Activated CD4-positive, alpha-beta T cell treated with anti-CD3 and anti-CD28 coated beads for 48 hours (primary cell): ENCODE measurements at regions not wholly inside any gene's neighbourhood (a gene's known extent, or its start where the extent isn't known, plus 50 kb on each side); places are given as distances from the start of the nearest gene placed in this dataset.
"Not testable (repeated sequence)": the region's sequence is repeated elsewhere in the genome, so short reads cannot be mapped to it uniquely, and the experiment has no call there.

Experiments used
- DNase-seq: peaks from one replicate; pipeline ENCODE4 v3.0.0-alpha.2; 2020

DNA sequence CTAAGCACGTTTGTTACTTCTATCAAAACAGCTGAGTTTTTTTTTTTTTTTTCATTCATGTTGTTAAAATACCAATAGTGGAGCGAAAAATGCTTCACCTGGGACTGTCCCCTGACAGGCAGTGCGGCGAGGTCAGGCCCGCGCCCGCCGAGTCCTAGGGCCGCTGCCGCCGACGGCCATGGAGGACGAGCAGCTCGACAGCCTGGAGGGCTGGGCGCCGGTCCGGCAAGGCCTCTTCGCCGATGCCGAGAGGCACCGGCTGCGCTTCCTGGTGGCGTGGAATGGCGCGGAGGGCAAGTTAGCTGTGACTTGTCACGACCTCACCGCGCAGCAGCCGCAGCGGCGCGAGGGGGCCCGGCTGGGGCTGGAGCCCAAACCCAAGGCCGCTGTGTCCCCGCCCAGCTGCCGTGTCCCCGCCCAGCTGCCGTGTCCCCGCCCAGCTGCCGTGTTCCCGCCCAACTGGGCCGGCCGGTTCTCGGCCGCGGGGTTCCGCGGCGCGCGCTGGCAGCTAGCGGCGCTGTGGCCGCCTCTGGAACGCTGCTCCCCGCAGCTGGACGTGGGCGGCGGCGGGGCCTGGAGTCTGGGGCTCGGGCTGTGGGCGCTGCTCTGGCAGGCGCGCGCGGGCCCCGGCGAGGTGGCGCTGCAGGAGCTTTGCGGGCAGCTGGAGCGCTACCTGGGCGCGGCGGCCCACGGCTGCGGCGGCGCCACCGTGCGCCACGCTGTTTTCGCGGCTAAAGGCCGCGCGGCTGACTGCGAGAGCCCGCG lies 56.7 kb upstream of the GOLGA8R start:
- peak; percentile 65 for DNase-seq

- not testable (repeated sequence) for DNase-seq
Observed at GRCh38 chr15:30471366-30471749, 57.3 kb upstream of the GOLGA8R start.

- not testable (repeated sequence) for DNase-seq
Observed at GRCh38 chr15:30471817-30472551, 57.9 kb upstream of the GOLGA8R start.

DNA sequence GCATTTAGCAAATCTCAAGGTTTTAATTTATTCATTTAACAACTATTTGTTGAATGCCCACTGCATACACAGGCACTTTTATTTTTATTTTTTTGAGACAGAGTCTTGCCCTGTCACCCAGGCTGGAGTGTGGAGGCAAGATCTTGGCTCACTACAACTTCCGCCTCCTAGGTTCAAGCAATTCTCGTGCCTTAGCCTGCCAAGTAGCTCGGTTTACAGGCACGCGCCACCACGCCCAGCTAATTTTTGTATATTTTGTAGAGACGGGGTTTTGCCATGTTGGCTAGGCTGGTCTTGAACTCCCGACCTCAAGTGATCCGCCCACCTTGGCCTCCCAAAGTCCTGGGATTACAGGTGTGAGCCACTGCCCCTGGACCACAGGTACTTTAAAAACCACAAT lies 67.0 kb upstream of the GOLGA8Q start:
- DNase-seq, result not testable (repeated sequence)

GRCh38 chr15:30489237-30489636 lies 62.6 kb upstream of the GOLGA8Q start:
- DNase-seq, result not testable (repeated sequence)

GRCh38 chr15:30490334-30490733 lies 61.5 kb upstream of the GOLGA8Q start:
- DNase-seq, result not testable (repeated sequence)

DNA sequence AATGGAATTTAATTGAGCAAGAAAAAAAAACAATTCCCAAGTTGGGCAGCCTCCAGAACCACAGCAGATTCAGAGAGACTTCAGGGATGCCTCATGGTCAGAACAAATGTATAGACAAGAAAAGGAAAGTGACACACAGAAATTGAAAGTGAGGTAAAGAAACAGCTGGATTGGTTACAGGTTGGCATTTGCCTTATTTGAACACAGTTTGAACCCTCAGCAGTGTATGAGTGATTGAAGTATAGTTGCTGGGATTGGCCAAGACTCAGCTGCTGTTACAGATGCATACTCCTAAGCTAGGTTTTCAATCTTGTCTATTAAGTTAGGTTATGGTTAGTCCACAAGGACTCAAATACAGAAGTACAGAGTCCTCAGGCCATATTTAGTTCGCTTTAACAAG lies 57.9 kb upstream of the GOLGA8Q start:
- DNase-seq, result not testable (repeated sequence)

DNA sequence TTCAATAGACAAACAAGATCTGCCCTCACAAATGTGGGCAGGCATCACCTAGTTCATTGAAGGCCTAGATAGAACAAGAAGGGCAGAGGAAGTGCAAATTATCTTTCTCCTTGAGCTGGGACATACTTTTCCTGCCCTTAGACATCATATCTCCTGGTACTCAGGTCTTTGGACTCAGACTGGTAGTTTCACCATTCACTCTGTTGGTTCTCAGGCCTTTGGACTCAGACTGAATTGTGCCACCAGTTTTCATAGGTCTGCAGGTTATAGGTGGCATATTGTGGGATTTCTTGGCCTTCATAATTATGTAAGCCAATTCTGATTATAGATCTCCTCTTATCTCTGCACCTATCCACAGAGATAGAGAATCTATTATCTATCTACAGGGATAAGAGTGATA lies 54.6 kb upstream of the GOLGA8Q start:
- not testable (repeated sequence) for DNase-seq

DNA sequence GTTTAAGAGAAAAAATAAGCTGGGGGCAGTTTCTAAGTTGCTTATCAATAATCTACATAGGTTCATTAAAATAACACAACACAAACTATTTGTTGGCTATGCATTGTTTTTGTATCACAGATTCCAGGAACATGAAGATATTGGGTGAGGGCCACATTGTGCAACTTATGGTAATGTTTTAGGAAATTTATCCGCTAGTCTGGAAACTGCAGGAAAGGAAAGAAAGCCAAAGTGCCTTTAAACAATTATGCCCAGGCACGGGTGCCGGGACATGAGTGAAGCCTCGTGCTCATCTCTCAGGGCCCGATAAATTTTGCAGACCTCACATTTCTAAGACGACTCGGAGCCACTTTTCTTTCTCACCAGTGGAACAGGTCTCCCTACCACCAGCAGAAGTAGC lies 52.6 kb upstream of the GOLGA8Q start:
- not testable (repeated sequence) for DNase-seq

GRCh38 chr15:30500511-30500910 lies 51.3 kb upstream of the GOLGA8Q start:
- not testable (repeated sequence) for DNase-seq
